Lower lobe of right lung (tissue), 2 donors: ENCODE measurements at regions not wholly inside any gene's neighbourhood (a gene's known extent, or its start where the extent isn't known, plus 50 kb on each side); places are given as distances from the start of the nearest gene placed in this dataset.

Experiments
- ATAC-seq, 2 donors: fragments of 200-7000 bp; cut with Tn5 transposase; one replicate each; pipeline ENCODE4 v1.9.1; 2020 to 2022; ENCODE audit warnings: mild to moderate bottlenecking in 2 of 2, moderate library complexity in 2 of 2
- DNase-seq: peaks from one replicate; pipeline ENCODE4 v3.0.0-alpha.2; 2020
- H3K27ac ChIP-seq: fragments of 200-600 bp; one replicate; pipeline ENCODE4 v1.8.0; 2022
- H3K27me3 ChIP-seq: fragments of 200-600 bp; one replicate; pipeline ENCODE4 v1.8.0; 2022; ENCODE audit warnings: low read depth
- H3K36me3 ChIP-seq: fragments of 200-600 bp; one replicate; pipeline ENCODE4 v1.8.0; 2022; ENCODE audit warnings: mild to moderate bottlenecking
- H3K4me1 ChIP-seq: fragments of 200-600 bp; one replicate; pipeline ENCODE4 v1.8.0; 2022
- H3K4me3 ChIP-seq: fragments of 200-600 bp; one replicate; pipeline ENCODE4 v1.8.0; 2022; ENCODE audit warnings: mild to moderate bottlenecking
- H3K9me3 ChIP-seq: fragments of 200-600 bp; one replicate; pipeline ENCODE4 v1.8.0; 2022
- CTCF ChIP-seq: fragments of 200-600 bp; IDR thresholded peaks from one replicate; pipeline ENCODE4 v1.8.0; 2022; ENCODE audit warnings: antibody characterized with exemption, mild to moderate bottlenecking
- intact Hi-C: fragments of 100-400 bp; cut with DNase I; formaldehyde crosslinking; loops from one replicate; pipeline ENCODE4 v1.11.0; 2022
- donor health status: DM: no; HTN: yes; CAD: no; lungs with severe emphysema.

DNA sequence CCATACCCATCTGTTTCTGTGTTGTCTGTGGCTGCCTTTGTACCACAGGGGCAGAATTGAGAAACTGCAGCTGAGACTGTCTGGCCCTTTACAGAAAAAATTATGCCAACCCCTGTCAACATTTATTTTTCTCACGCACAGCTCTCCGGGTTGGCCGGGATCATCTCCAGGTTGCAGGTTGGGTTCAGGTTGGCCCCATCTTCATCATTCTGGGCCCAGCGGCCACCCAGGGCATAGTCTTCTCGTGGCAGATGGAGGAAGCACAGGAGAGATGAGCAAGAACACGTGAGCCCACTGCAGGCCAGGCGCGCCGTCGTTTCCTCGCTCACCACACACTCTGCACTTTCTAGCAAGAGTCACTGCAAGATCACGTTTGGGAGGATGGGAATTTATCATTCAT, 66.1 kb upstream of the SEC14L1 start:
- ATAC-seq (no peak), DNase-seq (no peak)
- Histone ChIP-seq H3K4me3 (no peak overlapping the region), H3K36me3 (no peaks in the 10 kb centered on the region), H3K9me3 (no peaks in the 10 kb centered on the region), H3K4me1 (peaks cover 7% of the 10 kb centered on the region), H3K27ac (no peak overlapping the region), H3K27me3 (peaks cover 31% of the 10 kb centered on the region)
- intact Hi-C loops: no loop called here
- no peak for TF ChIP-seq CTCF

DNA sequence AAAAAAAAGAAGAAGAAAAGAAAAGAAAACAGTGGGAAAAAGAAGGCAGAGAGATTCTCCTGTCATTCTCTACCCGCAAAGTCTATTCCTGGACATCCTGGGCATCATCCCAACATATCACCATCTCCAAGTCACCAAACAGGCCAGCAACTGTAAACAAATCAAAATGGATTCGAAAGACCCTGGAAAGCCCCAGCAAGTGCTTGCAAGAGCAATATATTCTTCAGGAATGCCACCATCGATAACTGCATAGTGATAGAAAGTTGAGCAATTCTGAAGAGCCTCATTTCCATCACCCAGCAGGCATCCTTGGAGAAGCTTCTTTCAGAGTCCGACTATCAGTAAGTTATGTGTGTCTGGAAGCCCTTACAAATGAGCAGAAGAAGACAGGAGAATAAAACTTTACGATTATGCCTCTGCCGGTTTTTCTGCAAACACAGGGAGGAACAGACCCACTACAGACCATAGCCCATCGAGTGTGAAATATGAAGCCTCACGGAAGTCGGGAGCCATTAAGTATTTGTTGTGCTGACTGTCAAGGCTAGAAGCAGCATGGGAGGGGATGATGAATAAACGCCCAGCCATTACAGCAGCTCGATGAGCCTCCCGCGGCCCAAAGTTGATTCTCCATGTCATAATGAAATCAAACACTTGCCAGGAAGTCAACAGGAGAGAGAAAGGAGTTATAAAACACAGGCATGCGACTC, 64.5 kb upstream of the SEC14L1 start:
- H3K9me3 ChIP-seq: no peaks in the 10 kb centered on the region
- no peak overlapping the region for H3K27ac ChIP-seq
- H3K4me3 ChIP-seq: no peak overlapping the region
- H3K4me1 ChIP-seq: peaks cover 7% of the 10 kb centered on the region
- no peak for DNase-seq
- intact Hi-C loops: no loop called here
- H3K36me3 ChIP-seq: no peaks in the 10 kb centered on the region
- H3K27me3 ChIP-seq: peaks cover 28% of the 10 kb centered on the region
- no peak for ATAC-seq
- TF ChIP-seq CTCF: no peak

GRCh38 chr17:77083531-77083930, 57.2 kb upstream of the SEC14L1 start:
- Histone ChIP-seq H3K27ac (no peak overlapping the region), H3K9me3 (no peaks in the 10 kb centered on the region), H3K4me3 (no peak overlapping the region), H3K36me3 (no peaks in the 10 kb centered on the region), H3K4me1 (peaks cover 20% of the 10 kb centered on the region), H3K27me3 (peaks cover 5% of the 10 kb centered on the region)
- no peak for TF ChIP-seq CTCF
- DNase-seq: no peak
- intact Hi-C loops: no loop called here
- ATAC-seq: no peak

DNA sequence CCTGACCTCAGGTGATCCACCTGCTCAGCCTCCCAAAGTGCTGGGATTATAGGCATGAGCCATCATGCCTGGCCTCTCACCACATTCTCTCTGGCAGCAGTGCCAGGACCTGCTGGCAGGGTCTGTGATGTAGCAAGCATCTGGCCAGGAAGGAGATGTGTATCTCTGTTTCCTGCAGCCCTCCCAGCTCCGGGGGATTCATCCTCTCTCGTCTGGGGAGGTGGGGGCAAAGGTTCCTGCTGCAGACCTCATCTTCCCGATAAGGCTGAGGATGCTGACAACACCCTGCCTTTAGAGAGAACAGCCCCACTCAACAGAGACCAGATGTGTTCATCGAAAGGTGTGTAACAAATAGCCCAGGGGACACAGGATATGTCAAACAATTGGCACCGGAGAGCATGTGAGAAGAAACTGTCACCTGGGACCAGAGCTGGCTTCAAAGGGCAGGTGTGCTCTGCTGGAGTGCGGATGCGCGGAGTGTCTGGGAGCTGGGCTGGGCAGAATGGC, 54.8 kb upstream of the SEC14L1 start:
- H3K4me1 ChIP-seq: peaks cover 41% of the 10 kb centered on the region
- DNase-seq: no peak
- H3K36me3 ChIP-seq: peaks cover 11% of the 10 kb centered on the region
- no peak for TF ChIP-seq CTCF
- peaks cover 5% of the 10 kb centered on the region for H3K27me3 ChIP-seq
- ATAC-seq: no peak
- no peak overlapping the region for H3K27ac ChIP-seq
- H3K9me3 ChIP-seq: no peaks in the 10 kb centered on the region
- intact Hi-C loops: loop anchor here (5.0 kb wide), 1 partner anchor 161 kb away; no protein-coding TSS in a partner anchor
- H3K4me3 ChIP-seq: no peak overlapping the region

DNA sequence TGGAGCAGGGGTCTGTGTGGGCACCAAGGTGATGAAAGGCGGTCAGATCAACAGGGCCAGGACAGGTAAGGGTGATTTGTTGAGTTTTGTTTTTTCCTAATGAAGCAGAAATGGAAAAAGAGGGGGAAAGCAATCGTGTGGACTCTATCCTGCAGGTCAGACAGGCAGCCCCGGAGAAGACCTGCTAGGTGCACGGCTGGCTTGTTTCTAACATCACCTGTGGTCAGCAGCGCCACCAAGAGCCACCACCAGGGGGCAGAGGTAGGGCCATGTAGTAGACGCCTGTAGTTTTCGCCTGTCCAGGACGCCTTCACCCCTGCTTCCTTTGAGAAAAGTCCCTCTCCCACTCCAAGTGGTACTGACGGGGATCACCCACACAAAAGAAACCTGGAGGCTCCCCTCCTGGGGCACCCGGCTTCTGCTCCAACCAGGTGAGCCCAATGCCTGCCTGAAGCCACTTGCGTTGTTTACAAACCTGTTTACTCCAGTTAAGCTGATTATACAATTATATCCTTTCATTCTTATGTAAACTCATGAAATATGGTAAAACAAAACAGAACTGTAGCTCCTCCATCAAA, 54.2 kb upstream of the SEC14L1 start:
- Histone ChIP-seq H3K4me1 (peaks cover 47% of the 10 kb centered on the region), H3K9me3 (no peaks in the 10 kb centered on the region), H3K27me3 (peaks cover 5% of the 10 kb centered on the region), H3K36me3 (peaks cover 15% of the 10 kb centered on the region), H3K27ac (no peak overlapping the region), H3K4me3 (no peak overlapping the region)
- DNase-seq (peak; percentile 92), ATAC-seq (peak; percentile 78 to 86)
- peak; percentile 92 for TF ChIP-seq CTCF
- intact Hi-C loops: loop anchor here (5.0 kb wide), 1 partner anchor 161 kb away; no protein-coding TSS in a partner anchor
